GM11168 (cell line): ENCODE measurements at regions not wholly inside any gene's neighbourhood (a gene's known extent, or its start where the extent isn't known, plus 50 kb on each side); places are given as distances from the start of the nearest gene placed in this dataset.
"Not testable (repeated sequence)": the region's sequence is repeated elsewhere in the genome, so short reads cannot be mapped to it uniquely, and the experiment has no call there.

Experiments
- in situ Hi-C: fragments of 300-500 bp; cut with MboI; formaldehyde crosslinking; loops from one replicate; pipeline ENCODE4 v1.12.0; 2022; ENCODE audit warnings: low sequenced_read_pairs; ENCODE audit not compliant: unreplicated experiment

- in situ Hi-C loops = no loop called here
These were observed 147.1 kb upstream of the RPL34 start for GRCh38 chr4:108473163-108473720.

- in situ Hi-C loops = no loop called here
These were observed 153.2 kb upstream of the RPL34 start for GRCh38 chr4:108466936-108467902.

- in situ Hi-C loops = no loop called here
These were observed 154.4 kb upstream of the RPL34 start for GRCh38 chr4:108465886-108466500.

GRCh38 chr4:108458681-108459080 lies 161.7 kb upstream of the RPL34 start:
- in situ Hi-C loops = no loop called here

- in situ Hi-C loops = no loop called here
These were observed 166.1 kb upstream of the RPL34 start for GRCh38 chr4:108454227-108454626.

- in situ Hi-C loops = no loop called here
These were observed 167.0 kb upstream of the RPL34 start for GRCh38 chr4:108453366-108453765.

GRCh38 chr4:108450236-108450898 lies 170.0 kb upstream of the RPL34 start:
- in situ Hi-C loops = no loop called here

GRCh38 chr4:108449129-108449528 lies 171.2 kb upstream of the RPL34 start:
- in situ Hi-C loops = no loop called here

GRCh38 chr4:108446556-108446955 lies 173.8 kb upstream of the RPL34 start:
- in situ Hi-C loops = no loop called here

- in situ Hi-C loops = no loop called here
These were observed 174.7 kb upstream of the RPL34 start for GRCh38 chr4:108445716-108446115.

- in situ Hi-C loops = no loop called here
These were observed 176.8 kb upstream of the RPL34 start for GRCh38 chr4:108443585-108443984.

- in situ Hi-C loops = no loop called here
These were observed 186.5 kb upstream of the RPL34 start for GRCh38 chr4:108433832-108434231.

- in situ Hi-C loops = not testable (repeated sequence)
These were observed 187.0 kb upstream of the RPL34 start for GRCh38 chr4:108433394-108433793.

- in situ Hi-C loops = no loop called here
These were observed 188.0 kb upstream of the RPL34 start for GRCh38 chr4:108432418-108432817.

GRCh38 chr4:108431986-108432385 lies 188.4 kb upstream of the RPL34 start:
- in situ Hi-C loops = no loop called here

GRCh38 chr4:108430921-108431320 lies 189.5 kb upstream of the RPL34 start:
- in situ Hi-C loops = no loop called here

GRCh38 chr4:108429662-108430061 lies 190.7 kb upstream of the RPL34 start:
- in situ Hi-C loops = no loop called here

GRCh38 chr4:108428923-108429322 lies 191.5 kb upstream of the RPL34 start:
- in situ Hi-C loops = no loop called here

GRCh38 chr4:108427946-108428485 lies 192.4 kb upstream of the RPL34 start:
- in situ Hi-C loops = no loop called here

- in situ Hi-C loops = no loop called here
These were observed 193.9 kb upstream of the RPL34 start for GRCh38 chr4:108426493-108426892.
